ENCODE measurements at regions not wholly inside any gene's neighbourhood (a gene's known extent, or its start where the extent isn't known, plus 50 kb on each side); places are given as distances from the start of the nearest gene placed in this dataset.

DNA sequence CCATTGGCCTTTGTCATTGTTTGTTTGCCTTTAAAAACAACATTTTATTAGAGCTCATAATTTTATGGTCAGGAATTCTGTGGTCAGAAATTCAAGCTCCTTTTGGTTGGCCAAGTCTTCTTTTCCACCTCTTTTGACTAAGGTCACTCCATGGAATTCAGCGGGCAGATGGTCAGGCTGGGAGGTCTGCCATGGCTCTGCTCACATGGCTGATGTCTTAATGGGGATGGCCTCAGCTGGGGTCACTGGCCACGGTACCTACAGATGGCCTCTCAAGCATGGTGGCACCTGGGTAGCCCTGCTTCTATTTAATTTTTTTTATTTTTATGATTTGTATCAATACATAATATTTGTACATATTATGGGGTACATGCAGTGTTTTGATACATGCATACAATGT lies 360.8 kb upstream of the MCTP2 start:
- Histone ChIP-seq H3K9me3 (no peaks in the 10 kb centered on the region), H3F3A (replicated peaks; ENCODE audit: insufficient read depth) (no peaks in the 10 kb centered on the region), H3K9ac (no peak overlapping the region), H3K36me3 (replicated peaks in 1 of 2; ENCODE audit: control insufficient read depth in 1 of 2, insufficient read depth in 2 of 2, low read length in 1 of 2) (no peaks in the 10 kb centered on the region), H3K4me2 (no peak overlapping the region), H3K4me1 (ENCODE audit: control insufficient read depth in 1 of 2, insufficient read depth in 2 of 2, low read depth in 1 of 2, low read length in 1 of 2) (peaks cover 0 to 5% of the 10 kb centered on the region in 2 experiments; a peak in 1 of 4 replicates), H3K79me2 (ENCODE audit: insufficient read depth) (no peaks in the 10 kb centered on the region), H3K27ac (ENCODE audit: low read depth in 2 of 2, low read length in 1 of 2) (no peak overlapping the region), H4K20me1 (ENCODE audit: insufficient read depth) (no peaks in the 10 kb centered on the region), H2AFZ (ENCODE audit: low read depth) (no peak overlapping the region), H3K4me3 (ENCODE audit: low read depth in 2 of 2, low read length in 1 of 2) (no peak overlapping the region), H3K27me3 (ENCODE audit: insufficient read depth) (no peaks in the 10 kb centered on the region), H3K9me2 (no peaks in the 10 kb centered on the region)
- DNase-seq, result no peak
- CTCF ChIA-PET, result interaction anchor here (1.1 kb wide), 1 partner anchor 249 kb away, joined by 3 read pairs; no protein-coding TSS in a partner anchor
- POLR2A ChIA-PET, result no interaction called here
- 33% methylated on average over 2 of the region's 2 CpGs for WGBS (ENCODE audit: low lambda C conversion rate)
- TF ChIP-seq NRF1 (IDR thresholded peaks at IDR 0.05; ENCODE audit: low read depth, low read length) (no peak), YY1 (IDR thresholded peaks at IDR 0.05; ENCODE audit: low read depth) (no peak), RXRA (IDR thresholded peaks at IDR 0.05; ENCODE audit: borderline replicate concordance, low read depth) (no peak), EZH2phosphoT487 (IDR thresholded peaks at IDR 0.05; ENCODE audit: borderline replicate concordance, low read depth) (no peak), MXI1 (IDR thresholded peaks at IDR 0.05; ENCODE audit: low read depth, low read length) (no peak), FOSL2 (IDR thresholded peaks at IDR 0.05; ENCODE audit: borderline replicate concordance, low read depth) (no peak), EP300 (IDR thresholded peaks at IDR 0.05; ENCODE audit: borderline replicate concordance in 1 of 2, low read depth in 1 of 2, low read length in 1 of 2) (no peak)
- TF ChIP-seq, protein P1, sequence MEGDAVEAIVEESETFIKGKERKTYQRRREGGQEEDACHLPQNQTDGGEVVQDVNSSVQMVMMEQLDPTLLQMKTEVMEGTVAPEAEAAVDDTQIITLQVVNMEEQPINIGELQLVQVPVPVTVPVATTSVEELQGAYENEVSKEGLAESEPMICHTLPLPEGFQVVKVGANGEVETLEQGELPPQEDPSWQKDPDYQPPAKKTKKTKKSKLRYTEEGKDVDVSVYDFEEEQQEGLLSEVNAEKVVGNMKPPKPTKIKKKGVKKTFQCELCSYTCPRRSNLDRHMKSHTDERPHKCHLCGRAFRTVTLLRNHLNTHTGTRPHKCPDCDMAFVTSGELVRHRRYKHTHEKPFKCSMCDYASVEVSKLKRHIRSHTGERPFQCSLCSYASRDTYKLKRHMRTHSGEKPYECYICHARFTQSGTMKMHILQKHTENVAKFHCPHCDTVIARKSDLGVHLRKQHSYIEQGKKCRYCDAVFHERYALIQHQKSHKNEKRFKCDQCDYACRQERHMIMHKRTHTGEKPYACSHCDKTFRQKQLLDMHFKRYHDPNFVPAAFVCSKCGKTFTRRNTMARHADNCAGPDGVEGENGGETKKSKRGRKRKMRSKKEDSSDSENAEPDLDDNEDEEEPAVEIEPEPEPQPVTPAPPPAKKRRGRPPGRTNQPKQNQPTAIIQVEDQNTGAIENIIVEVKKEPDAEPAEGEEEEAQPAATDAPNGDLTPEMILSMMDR (IDR thresholded peaks at IDR 0.05), result no peak
- TF ChIP-seq, protein P2, sequence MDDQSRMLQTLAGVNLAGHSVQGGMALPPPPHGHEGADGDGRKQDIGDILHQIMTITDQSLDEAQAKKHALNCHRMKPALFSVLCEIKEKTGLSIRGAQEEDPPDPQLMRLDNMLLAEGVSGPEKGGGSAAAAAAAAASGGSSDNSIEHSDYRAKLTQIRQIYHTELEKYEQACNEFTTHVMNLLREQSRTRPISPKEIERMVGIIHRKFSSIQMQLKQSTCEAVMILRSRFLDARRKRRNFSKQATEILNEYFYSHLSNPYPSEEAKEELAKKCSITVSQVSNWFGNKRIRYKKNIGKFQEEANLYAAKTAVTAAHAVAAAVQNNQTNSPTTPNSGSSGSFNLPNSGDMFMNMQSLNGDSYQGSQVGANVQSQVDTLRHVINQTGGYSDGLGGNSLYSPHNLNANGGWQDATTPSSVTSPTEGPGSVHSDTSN (IDR thresholded peaks at IDR 0.05), result no peak

DNA sequence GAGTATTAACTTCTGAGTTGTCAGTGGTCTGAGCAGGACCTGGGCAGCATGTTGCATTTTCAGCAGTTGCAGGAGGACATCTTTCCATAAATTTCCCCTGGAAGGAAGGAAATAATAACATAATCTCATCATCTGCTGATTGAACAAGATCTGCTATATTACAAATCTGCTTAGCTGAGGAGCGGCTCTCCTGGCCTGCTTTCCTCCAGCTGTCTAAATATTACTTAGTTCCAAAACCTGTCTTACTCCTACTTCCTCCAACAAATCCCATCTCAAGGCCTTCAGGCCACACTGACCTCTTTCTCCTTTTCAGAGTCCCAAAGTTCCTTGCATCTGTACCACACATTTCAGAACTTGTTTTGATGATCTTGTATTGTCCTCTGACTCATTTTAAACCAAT lies 364.4 kb upstream of the MCTP2 start:
- WGBS (ENCODE audit: low lambda C conversion rate), result 38% methylated on average over 1 of the region's 1 CpG
- ChIA-PET POLR2A (no interaction called here), CTCF (interaction anchor here (0.9 to 1.0 kb wide), 2 partner anchors 19 to 779 kb away, joined by 3 read pairs; no protein-coding TSS in a partner anchor)
- no peak for DNase-seq
- TF ChIP-seq NRF1 (IDR thresholded peaks at IDR 0.05; ENCODE audit: low read depth, low read length) (no peak), SMC3 (IDR thresholded peaks at IDR 0.05; ENCODE audit: low read depth, low read length) (no peak), YY1 (IDR thresholded peaks at IDR 0.05; ENCODE audit: low read depth) (no peak), GATA2 (CRISPR knock-in tag; IDR thresholded peaks at IDR 0.05) (no peak), NFIC (IDR thresholded peaks at IDR 0.05; ENCODE audit: borderline replicate concordance) (no peak)
- Histone ChIP-seq H4K20me1 (ENCODE audit: insufficient read depth) (no peaks in the 10 kb centered on the region), H3K9ac (no peak overlapping the region), H3K4me2 (no peak overlapping the region), H3K27ac (ENCODE audit: low read depth in 2 of 2, low read length in 1 of 2) (no peak overlapping the region), H3K9me3 (no peaks in the 10 kb centered on the region), H3K79me2 (ENCODE audit: insufficient read depth) (no peaks in the 10 kb centered on the region), H3F3A (replicated peaks; ENCODE audit: insufficient read depth) (no peaks in the 10 kb centered on the region), H2AFZ (ENCODE audit: low read depth) (no peak overlapping the region), H3K36me3 (replicated peaks in 1 of 2; ENCODE audit: control insufficient read depth in 1 of 2, insufficient read depth in 2 of 2, low read length in 1 of 2) (no peaks in the 10 kb centered on the region), H3K27me3 (ENCODE audit: insufficient read depth) (no peaks in the 10 kb centered on the region), H3K4me3 (ENCODE audit: low read depth in 2 of 2, low read length in 1 of 2) (no peak overlapping the region), H3K4me1 (ENCODE audit: control insufficient read depth in 1 of 2, insufficient read depth in 2 of 2, low read depth in 1 of 2, low read length in 1 of 2) (peaks cover 0 to 10% of the 10 kb centered on the region in 2 experiments; a peak in 2 of 4 replicates), H3K9me2 (no peaks in the 10 kb centered on the region)

Measured in SK-N-SH (cell line).